Right lobe of liver (tissue), 4 donors: ENCODE measurements at regions not wholly inside any gene's neighbourhood (a gene's known extent, or its start where the extent isn't known, plus 50 kb on each side); places are given as distances from the start of the nearest gene placed in this dataset.

ENCODE experiments used
- CTCF ChIP-seq, 4 donors: fragments of 200-600 bp in 3 of 4; fragments of 450-650 bp in 1 of 4; IDR thresholded peaks; one replicate each; pipeline versions ENCODE4 v1.5.1 to v1.8.0; 2016 to 2022; ENCODE audit warnings: antibody characterized with exemption in 4 of 4, mild to moderate bottlenecking in 2 of 4
- POLR2A ChIP-seq: fragments of 450-650 bp; IDR thresholded peaks from one replicate; pipeline ENCODE4 v1.6.1; 2017; ENCODE audit warnings: antibody characterized with exemption, mild to moderate bottlenecking
- donor health status: DM: no; HTN: no; CAD: no.
- donor health status: DM: no; HTN: no; CAD: no.
- donor health status: DM: no; HTN: yes; CAD: no.

DNA sequence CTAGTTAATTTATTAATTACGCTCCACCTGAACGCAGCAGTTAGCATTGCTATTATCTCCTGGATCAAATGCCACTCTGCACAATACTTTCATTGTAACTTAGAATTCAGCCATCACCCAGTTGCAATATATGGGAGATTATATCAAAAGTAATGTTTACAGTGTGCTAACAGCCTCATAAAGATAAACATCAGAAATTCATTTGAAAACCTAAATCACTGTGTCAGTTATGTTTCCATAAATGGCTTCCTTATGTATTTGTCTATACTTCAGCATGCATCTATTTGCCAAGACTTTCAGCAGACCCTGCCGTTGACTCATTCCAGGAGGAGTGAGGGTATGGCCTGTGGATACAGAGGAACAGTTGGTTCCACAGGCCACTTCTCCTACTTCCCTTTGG lies 300.1 kb downstream of the TFAP2B start:
- TF ChIP-seq CTCF (IDR thresholded peaks at IDR 0.05) (no peak), POLR2A (no peak)
